CD4-positive, alpha-beta T cell (primary cell): ENCODE measurements at regions not wholly inside any gene's neighbourhood (a gene's known extent, or its start where the extent isn't known, plus 50 kb on each side); places are given as distances from the start of the nearest gene placed in this dataset.
A peak's percentile ranks its signal among the peaks of the same experiment; 100 is the strongest.

Experiments
- ATAC-seq: fragments of 200-7000 bp; cut with Tn5 transposase; one replicate; pipeline ENCODE4 v1.10.0; 2022; ENCODE audit warnings: mild to moderate bottlenecking; ENCODE audit not compliant: poor library complexity
- CTCF ChIA-PET: fragments of 350-600 bp; sonication (Branson Sonifier 250); formaldehyde crosslinking; loops from one replicate; lab custom pipeline; 2021; ENCODE audit warnings: antibody characterized with exemption, inconsistent platforms; lab: Charles Lee
- POLR2A ChIA-PET: fragments of 350-600 bp; sonication (Branson Sonifier 250); formaldehyde crosslinking; loops from one replicate; lab custom pipeline; 2021; ENCODE audit warnings: antibody characterized with exemption, inconsistent platforms; lab: Charles Lee
- DNase-seq, 14 experiments: peaks; one replicate each; pipeline ENCODE4 v3.0.0-alpha.2; 2013 to 2020; ENCODE audit warnings: mixed read lengths in 2 of 14
- H3K27ac ChIP-seq, 2 donors: one replicate each; pipeline versions ENCODE4 v1.5.1 to v1.7.0; 2013; ENCODE audit warnings: low read length in 2 of 2, low read depth in 1 of 2, mild to moderate bottlenecking in 1 of 2
- H3K27me3 ChIP-seq, 2 experiments: 1 replicate in 1 of 2; 2 replicates in 1 of 2; pipeline versions ENCODE4 v1.6.1 to v1.7.0; 2013; ENCODE audit warnings: low read length in 2 of 2, control low read depth in 1 of 2, mild to moderate bottlenecking in 1 of 2, moderate library complexity in 1 of 2; ENCODE audit not compliant: insufficient read depth in 2 of 2, control insufficient read depth in 1 of 2
- H3K36me3 ChIP-seq: one replicate; pipeline ENCODE4 v1.6.1; 2013; ENCODE audit warnings: low read length, control low read depth; ENCODE audit not compliant: insufficient read depth
- H3K4me1 ChIP-seq: one replicate; pipeline ENCODE4 v1.6.1; 2013; ENCODE audit warnings: low read length, control low read depth; ENCODE audit not compliant: insufficient read depth
- H3K4me3 ChIP-seq: one replicate; pipeline ENCODE4 v1.5.1; 2013; ENCODE audit warnings: mild to moderate bottlenecking, low read length, moderate library complexity
- H3K9me3 ChIP-seq, 2 experiments: 1 replicate in 1 of 2; 2 replicates in 1 of 2; pipeline versions ENCODE4 v1.6.1 to v1.7.0; 2013; ENCODE audit warnings: low read length in 2 of 2, mild to moderate bottlenecking in 2 of 2, control low read depth in 1 of 2, moderate library complexity in 1 of 2; ENCODE audit not compliant: control insufficient read depth in 1 of 2, insufficient read depth in 1 of 2
- H3K27ac Mint-ChIP-seq: one replicate; pipeline ENCODE4 v1.8.0; 2020; ENCODE audit warnings: mixed read lengths
- H3K27me3 Mint-ChIP-seq: one replicate; pipeline ENCODE4 v1.8.0; 2021; ENCODE audit warnings: mixed read lengths
- H3K36me3 Mint-ChIP-seq: one replicate; pipeline ENCODE4 v1.8.0; 2021; ENCODE audit warnings: low read depth, mixed read lengths
- H3K4me1 Mint-ChIP-seq: one replicate; pipeline ENCODE4 v1.8.0; 2021; ENCODE audit warnings: low read depth, mixed read lengths
- H3K4me3 Mint-ChIP-seq: one replicate; pipeline ENCODE4 v1.8.0; 2020; ENCODE audit warnings: mild to moderate bottlenecking, mixed read lengths
- H3K9me3 Mint-ChIP-seq: one replicate; pipeline ENCODE4 v1.8.0; 2020; ENCODE audit warnings: mixed read lengths
- CTCF ChIP-seq: fragments of 200-600 bp; IDR thresholded peaks from one replicate; pipeline ENCODE4 v1.8.0; 2022; ENCODE audit warnings: antibody characterized with exemption, mild to moderate bottlenecking
- intact Hi-C, 2 experiments: fragments of 100-400 bp; cut with DNase I in 1 of 2; cut with micrococcal nuclease in 1 of 2; formaldehyde crosslinking; loops; one replicate each; pipeline versions ENCODE4 v1.15.1 to v1.9.0; 2023 to 2025; cut with DNase I, micrococcal nuclease

- Mint-ChIP-seq H3K4me3 (no peak overlapping the region), H3K27ac (no peak overlapping the region), H3K27me3 (no peaks in the 10 kb centered on the region), H3K36me3 (no peaks in the 10 kb centered on the region), H3K9me3 (no peaks in the 10 kb centered on the region), H3K4me1 (no peaks in the 10 kb centered on the region)
- no peak overlapping the region for H3K4me3 ChIP-seq
- TF ChIP-seq CTCF: no peak
- ATAC-seq: no peak
- H3K27me3 ChIP-seq: no peaks in the 10 kb centered on the region
- H3K9me3 ChIP-seq: peaks cover 3 to 4% of the 10 kb centered on the region in 2 experiments
- H3K36me3 ChIP-seq: no peaks in the 10 kb centered on the region
- no peaks in the 10 kb centered on the region for H3K4me1 ChIP-seq
- ChIA-PET CTCF (no interaction called here), POLR2A (no interaction called here)
- no peak overlapping the region for H3K27ac ChIP-seq
- intact Hi-C loops: no loop called here
- DNase-seq: no peak
These were observed 1037.7 kb upstream of the KLHL29 start for GRCh38 chr2:22347306-22347705.

GRCh38 chr2:22350621-22351020, 1034.4 kb upstream of the KLHL29 start:
- TF ChIP-seq CTCF: no peak
- CTCF ChIA-PET: no interaction called here
- H3K4me1 ChIP-seq: no peaks in the 10 kb centered on the region
- no peak overlapping the region for H3K27ac Mint-ChIP-seq
- ATAC-seq: no peak
- intact Hi-C loops: no loop called here
- H3K4me1 Mint-ChIP-seq: no peaks in the 10 kb centered on the region
- no peaks in the 10 kb centered on the region for H3K9me3 Mint-ChIP-seq
- H3K27me3 ChIP-seq: no peaks in the 10 kb centered on the region
- H3K36me3 ChIP-seq: no peaks in the 10 kb centered on the region
- no peak for DNase-seq
- H3K27me3 Mint-ChIP-seq: no peaks in the 10 kb centered on the region
- POLR2A ChIA-PET: no interaction called here
- no peak overlapping the region for H3K4me3 ChIP-seq
- H3K36me3 Mint-ChIP-seq: no peaks in the 10 kb centered on the region
- no peak overlapping the region for H3K27ac ChIP-seq
- H3K9me3 ChIP-seq: peaks cover 0 to 3% of the 10 kb centered on the region in 2 experiments
- H3K4me3 Mint-ChIP-seq: no peak overlapping the region

GRCh38 chr2:22355816-22356433, 1029.1 kb upstream of the KLHL29 start:
- Histone ChIP-seq H3K36me3 (no peaks in the 10 kb centered on the region), H3K27me3 (no peaks in the 10 kb centered on the region), H3K4me3 (no peak overlapping the region), H3K4me1 (no peaks in the 10 kb centered on the region), H3K27ac (no peak overlapping the region), H3K9me3 (no peaks in the 10 kb centered on the region)
- Mint-ChIP-seq H3K27ac (no peak overlapping the region), H3K4me1 (no peaks in the 10 kb centered on the region), H3K9me3 (peaks cover 2% of the 10 kb centered on the region), H3K4me3 (no peak overlapping the region), H3K27me3 (no peaks in the 10 kb centered on the region), H3K36me3 (no peaks in the 10 kb centered on the region)
- ChIA-PET POLR2A (no interaction called here), CTCF (interaction anchor here (0.6 kb wide), 1 partner anchor 1985 kb away, joined by 4 read pairs; no protein-coding TSS in a partner anchor)
- intact Hi-C loops: no loop called here
- peak; percentile 59 for TF ChIP-seq CTCF
- DNase-seq (peak in 12 of 14 experiments; percentile 0 to 35 (median 13)), ATAC-seq (no peak)
